Central memory CD4-positive, alpha-beta T cell (primary cell): ENCODE measurements at regions not wholly inside any gene's neighbourhood (a gene's known extent, or its start where the extent isn't known, plus 50 kb on each side); places are given as distances from the start of the nearest gene placed in this dataset.
A peak's percentile ranks its signal among the peaks of the same experiment; 100 is the strongest.

Experiments used
- DNase-seq: peaks from one replicate; pipeline ENCODE4 v3.0.0; 2022

DNA sequence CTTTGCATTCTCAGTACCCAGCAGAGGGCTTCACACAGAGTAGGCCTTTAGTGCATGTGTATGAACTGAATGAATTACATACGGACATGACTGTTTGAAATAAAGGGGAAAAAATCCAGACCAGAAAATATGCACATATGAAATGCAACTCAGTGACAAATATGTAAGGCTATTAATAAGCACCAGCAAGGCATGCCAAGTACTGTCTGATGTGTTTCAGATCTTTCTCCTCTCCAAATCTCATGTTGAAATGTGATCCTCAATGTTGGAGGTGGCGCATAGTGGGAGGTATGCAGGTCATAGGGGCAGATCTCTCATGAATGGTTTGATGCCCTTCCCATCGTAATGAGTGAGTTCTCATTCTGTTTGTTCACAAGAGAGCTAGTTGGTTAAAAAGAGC is 87.3 kb upstream of the TOMM7 start:
- DNase-seq = no peak

DNA sequence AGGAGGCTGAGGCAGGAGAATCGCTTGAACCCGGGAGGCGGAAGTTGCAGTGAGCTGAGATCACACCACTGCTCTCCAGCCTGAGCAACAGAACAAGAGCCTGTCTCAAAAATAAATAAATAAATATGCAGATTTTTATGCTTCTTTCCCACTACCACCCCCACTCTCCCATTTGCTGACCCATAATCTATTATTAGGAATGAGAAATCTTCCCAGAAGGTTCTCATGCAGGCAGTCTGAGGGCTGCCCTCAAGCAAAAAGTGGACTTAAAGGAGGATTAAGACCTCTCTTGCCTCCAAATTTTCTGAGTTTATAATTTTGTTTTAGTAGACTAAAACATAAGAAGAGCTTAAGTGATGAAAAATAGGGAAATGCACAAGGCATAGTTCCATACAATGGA is 85.2 kb upstream of the TOMM7 start:
- DNase-seq = no peak

DNA sequence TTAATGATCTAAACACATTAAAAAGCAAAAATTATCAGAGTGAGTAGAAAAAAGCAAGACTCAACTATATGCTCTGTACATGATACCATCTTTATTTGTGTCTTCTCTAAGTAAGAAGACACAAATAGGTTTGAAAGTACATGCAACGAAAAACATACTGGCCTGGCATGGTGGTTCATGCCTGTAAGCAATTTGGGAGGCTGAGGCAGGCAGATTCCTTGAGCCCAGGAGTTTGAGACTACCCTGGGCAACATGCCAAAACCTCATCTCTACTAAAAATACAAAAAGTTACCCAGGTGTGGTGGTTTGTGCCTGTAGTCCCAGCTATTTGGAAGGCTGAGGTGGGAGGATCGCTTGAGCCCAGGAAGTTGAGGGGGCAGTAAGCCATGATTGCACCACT is 78.1 kb upstream of the TOMM7 start:
- DNase-seq = no peak

DNA sequence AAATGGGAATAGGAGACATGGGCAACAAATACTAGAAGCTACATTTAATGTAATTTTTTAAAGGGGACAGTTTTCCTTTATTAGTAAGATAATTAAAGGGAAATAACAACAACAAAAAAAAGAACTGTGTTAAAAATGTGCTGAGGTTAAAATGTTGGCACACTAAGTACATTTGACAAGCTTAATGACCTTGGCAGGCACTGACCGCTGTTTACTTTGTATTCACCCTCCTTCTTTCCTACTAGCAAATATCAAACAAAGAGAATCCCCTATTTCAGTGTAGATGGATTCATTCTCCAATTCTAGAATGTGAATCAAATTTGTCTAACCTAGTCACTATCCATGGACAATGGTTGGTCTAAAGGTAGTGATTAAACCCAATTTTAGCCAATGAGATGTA is 77.5 kb upstream of the TOMM7 start:
- DNase-seq = no peak

DNA sequence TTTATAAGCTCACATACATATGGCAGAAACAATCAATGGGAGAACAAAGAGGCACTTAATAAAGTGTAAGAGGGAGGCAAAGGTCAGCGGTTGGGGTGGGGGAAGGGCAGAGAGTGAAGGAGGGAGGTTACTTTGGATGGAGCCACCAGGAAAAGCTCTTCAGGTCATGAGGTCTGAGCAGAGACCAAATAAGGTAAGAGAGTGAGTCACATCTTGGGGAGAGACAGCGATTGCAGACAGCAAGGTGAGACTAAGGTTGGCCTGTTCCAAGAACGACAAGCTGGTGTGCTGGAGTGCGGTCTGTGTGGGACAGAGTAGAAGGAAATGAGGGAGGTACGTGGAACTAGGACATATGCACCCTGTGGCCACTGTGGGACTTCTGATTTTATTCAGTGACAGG is 74.3 kb upstream of the TOMM7 start:
- no peak for DNase-seq

DNA sequence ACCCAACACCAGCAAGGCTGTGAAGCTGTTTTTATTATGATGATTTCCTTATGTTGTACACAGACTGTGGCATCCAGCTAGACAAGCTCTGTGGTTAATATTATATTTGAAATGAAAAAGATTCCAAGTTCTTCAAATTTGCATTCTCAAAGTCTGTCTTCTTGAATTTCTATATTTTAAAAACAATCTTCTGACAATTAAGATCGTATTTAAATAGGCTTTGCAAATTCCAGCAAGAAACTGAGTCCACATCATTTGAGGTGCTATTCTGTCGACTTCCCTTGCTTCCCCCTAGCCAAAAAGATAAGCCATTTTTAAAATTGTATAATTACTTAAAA is 73.1 kb upstream of the TOMM7 start:
- DNase-seq = no peak

DNA sequence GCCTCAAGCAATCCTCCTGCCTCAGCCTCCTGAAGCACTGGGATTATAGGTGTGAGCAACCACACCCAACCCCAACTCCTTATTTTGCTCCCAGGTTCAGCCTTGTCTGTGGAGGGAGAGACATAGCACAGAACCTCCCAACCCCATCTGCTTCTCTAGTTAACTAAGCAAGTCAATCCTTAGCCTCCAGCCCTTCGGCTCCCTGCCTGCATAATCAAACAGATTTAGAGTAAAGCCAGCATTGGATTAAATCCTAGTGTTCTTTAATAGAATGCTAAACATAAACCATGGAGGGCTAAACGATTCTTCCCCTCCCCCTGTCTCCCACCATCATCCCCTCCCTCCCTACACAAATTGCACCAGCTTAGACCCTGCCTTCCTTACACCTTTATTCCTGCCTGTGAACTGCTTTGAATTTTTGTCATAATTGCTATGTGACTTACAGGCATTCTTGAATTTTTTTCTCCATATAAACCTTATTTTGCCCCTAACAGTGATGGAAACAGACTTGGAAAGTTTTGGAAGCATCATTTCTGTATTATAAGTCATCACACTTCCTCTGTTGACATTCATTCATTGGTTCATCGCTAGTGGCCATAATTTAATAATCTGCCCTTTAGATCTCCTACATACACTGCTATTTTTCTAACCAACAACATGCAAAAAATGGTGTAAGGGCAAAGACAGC is 72.6 kb upstream of the TOMM7 start:
- DNase-seq = no peak

DNA sequence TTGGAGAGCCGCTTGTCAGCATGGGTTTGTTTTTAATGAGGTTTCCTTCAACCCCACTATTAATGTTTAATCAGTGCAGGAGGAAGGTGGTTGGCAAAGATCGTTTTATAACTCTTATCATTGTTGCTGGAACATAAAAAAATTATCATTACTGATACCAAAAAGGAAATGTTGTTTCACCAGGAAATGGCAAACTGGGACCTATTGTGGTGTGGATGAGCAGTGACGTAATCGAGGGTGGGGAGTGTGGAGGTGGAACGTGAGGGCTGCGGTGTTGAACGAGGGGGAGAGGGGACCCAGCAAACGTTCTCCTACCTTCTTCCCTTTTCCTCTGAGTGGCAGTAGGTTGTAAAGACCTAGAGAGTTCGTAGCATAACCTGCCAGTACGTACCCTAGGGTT is 71.9 kb upstream of the TOMM7 start:
- DNase-seq = no peak

DNA sequence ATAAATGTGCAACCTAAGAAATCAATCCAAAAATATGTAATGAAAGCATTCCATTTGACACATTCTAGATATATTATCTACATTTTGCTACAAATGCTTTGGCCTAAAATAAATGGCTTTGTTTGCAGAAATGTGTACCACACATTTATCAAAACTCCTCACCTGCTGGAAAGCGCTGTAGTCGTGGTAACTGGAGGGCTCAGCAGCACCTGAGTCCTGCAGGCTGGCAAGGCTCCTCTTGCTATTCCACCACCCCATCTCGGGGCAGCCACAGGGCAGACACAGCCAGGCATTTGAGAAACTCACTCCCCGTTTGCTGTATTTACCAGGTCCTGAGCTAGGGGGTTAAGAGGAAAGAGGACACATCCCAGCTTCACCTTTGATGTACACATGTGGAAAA is 68.1 kb upstream of the TOMM7 start:
- DNase-seq = no peak

DNA sequence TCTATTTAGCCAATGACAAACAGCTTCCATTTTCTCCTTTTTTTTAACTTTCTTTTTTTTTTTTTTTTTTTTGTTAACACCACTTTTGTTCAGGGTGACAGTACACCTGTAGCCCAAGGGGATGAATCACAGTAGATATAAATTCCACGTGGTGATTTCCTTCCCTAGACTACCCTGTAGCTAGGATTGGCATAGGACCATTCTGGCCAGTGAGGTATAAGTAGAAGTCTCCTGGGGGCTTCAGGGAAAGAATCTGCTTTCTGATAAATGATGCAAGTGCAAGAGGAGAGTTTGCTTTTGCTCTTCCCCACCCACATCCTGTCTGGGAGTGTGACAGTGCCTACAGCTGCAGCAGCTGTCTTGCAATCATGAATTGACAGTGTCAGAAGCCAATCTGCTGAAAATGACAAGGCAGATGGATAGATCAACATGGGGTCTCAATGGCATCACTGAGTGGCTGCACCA is 63.2 kb upstream of the TOMM7 start:
- peak; percentile 9 for DNase-seq

DNA sequence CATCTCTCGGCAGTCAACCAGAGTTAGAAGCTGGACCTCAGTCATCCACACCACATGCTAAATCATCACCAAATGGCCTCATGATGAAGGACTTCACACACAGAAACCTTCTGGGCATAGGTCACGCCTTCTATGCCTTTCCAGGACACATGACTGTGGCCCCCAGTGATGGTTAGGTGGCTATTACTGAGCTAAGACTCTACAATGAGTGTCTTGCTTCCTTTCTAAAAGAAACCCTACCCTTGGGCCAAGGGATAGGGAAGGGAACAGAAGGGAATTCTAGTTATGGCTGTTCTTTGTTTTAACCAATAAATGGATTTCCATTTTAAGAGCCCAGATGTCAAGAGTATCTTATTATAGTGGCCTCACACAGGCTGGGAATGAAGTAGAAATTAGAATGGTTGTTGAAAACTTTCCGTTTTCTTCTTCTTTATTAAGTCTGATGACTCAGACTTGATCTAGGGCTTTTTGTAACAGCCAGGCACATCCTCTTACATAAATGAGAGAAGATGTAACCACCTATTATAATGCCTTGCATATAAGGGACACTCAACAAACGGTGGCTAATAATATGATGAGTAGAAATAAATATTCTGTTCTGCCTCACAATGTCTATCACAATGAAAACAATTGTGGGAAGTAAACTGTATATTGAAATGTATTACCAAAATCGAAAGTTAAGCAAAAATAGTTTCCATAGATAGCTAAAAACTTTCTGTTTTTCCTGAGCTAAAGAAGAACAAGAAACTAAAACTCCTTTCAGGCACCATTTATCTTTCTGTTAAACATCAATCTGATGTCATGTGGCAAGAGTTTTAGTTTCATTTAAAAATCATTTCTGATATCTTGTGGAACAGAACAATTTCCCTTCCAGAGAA is 62.5 kb upstream of the TOMM7 start:
- no peak for DNase-seq

DNA sequence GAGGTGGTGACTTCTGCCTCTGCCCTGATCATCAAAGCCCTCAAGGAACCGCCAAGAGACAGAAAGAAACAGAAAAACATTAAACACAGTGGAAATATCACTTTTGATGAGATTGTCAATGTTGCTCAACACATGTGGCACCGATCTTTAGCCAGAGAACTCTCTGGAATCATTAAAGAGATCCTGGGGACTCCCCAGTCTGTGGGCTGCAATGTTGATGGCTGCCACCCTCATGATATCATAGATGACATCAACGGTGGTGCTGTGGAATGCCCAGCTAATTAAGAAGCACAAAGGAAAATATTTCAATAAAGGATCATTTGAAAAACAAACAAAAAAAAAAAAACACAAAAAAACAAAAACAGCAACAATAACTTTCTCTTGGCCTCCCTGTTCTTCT is 59.5 kb upstream of the TOMM7 start:
- no peak for DNase-seq

DNA sequence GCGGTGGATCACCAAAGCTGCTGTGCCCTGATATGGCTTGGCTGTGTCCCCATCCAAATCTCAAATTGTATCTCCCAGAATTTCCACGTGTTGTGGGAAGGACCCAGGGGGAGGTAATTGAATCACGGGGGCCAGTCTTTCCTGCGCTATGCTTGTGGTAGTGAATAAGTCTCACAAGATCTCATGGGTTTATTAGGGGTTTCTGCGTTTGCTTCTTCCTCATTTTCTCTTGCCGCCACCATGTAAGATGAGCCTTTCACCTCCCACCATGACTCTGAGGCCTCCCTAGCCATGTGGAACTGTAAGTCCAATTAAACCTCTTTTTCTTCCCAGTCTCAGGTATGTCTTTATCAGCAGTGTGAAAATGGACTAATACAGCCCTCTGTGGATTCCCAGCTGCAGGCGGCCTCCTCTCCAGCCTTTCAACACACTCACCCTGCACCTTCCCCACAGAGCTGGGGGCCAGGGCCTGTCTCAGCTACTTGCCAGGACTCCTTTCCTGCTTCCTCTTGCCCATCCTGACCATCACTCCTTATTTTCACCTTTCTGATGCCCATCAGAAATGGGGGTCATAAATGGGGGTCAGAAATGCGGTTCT is 57.2 kb upstream of the TOMM7 start:
- DNase-seq = no peak

DNA sequence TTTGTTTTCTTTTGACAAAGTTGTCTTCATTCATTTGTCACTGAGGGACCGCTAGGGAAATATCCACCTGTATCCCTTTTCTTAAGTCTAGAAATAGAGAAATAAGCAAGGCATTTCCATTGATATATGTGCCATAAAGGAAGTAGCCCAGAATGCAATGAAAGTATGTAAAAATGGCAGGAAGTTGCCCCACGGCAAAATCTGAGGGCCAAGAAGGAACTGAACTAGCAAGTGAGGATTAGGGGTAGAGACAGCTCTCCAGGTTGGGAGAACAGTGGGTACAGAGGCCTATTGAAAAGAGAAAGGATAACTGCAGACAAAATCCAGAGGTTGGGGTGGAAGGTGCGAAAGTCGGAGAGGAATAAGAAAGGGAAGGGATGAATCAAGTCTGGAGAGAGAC is 56.6 kb upstream of the TOMM7 start:
- no peak for DNase-seq

DNA sequence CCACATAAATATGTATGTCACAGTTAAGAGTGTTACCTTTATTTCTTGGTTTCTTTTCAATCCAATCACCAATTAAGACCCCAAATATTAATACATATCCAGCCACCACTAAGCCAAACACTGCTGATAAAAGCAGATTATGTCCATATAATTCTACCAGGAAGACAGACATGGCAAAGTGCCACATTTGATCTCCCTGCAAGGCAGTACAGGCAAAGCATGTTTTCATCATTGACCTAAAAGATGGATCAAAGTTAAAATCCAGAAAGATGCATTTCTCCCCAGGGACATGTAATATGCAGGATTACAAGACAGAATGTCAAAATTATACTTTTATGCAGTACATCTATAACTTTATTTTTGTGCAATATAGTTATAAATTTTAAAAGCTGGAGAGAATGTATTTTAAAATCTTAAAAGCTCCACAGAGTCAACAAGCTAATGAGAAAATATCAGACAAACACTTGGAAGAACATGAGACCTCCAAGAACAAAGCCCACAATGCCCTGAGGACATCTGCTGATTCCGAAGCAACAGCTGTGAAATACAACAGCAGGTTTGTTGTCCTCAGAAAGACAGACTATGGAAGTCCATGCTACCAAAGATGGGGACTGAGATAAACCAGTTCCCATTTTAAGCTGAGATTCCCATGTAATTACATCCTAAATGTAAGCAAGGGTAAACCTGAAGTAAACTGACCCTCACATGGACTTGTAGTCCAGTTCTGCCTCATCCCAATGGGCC is 54.5 kb upstream of the TOMM7 start:
- no peak for DNase-seq

DNA sequence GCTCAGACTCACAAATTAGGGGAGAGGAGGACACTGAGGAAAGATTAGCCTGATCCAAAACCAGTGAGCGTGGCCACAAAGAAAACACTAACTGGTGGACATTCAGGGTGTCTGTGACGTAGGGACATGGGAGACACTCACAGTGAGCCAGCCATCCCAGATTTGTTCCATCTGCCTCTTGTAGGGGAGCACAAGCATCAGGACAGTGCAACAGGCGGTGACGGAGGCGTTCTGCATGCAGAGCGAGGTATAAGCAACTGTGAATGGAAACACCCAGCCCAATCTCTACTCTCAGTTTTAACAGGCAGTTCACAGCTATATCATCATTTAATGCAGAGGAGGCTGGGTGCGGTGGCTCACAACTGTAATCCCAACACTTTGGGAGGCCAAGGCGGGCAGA is 52.8 kb upstream of the TOMM7 start:
- DNase-seq = no peak

DNA sequence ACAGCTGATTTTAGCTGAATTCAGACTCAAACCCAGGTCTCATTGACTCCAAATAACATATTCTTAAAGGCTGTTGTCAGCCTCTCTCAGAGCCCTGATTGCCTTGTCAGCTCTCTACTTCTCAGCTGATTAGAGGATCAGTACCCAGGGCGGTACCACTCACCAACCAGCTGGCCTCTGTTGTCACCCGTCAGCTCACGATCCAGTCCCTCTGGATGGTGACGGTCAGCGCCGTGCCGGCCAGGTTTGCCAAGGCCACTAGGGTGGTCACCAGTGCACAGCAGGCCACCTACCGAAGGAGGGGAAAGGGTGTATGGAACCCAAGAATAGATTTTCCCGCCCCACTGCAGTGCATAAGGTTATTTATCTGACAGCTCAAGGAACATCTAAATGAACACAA is 52.3 kb upstream of the TOMM7 start:
- DNase-seq = no peak
